HEK293 (cell line): ENCODE measurements at regions not wholly inside any gene's neighbourhood (a gene's known extent, or its start where the extent isn't known, plus 50 kb on each side); places are given as distances from the start of the nearest gene placed in this dataset.

Source experiments
- CTCF ChIP-seq: fragments of 450-650 bp; formaldehyde crosslinking; IDR thresholded peaks from 2 replicates; pipeline ENCODE4 v1.5.1; 2016; ENCODE audit warnings: missing biosample characterization, missing genetic modification characterization
- SP2 ChIP-seq: fragments of 450-650 bp; formaldehyde crosslinking; IDR thresholded peaks from 2 replicates; pipeline ENCODE4 v1.5.1; 2016; ENCODE audit warnings: missing biosample characterization, missing genetic modification characterization
- ZEB2 ChIP-seq: fragments of 450-650 bp; formaldehyde crosslinking; IDR thresholded peaks from 2 replicates; pipeline ENCODE4 v1.5.1; 2016; ENCODE audit warnings: missing biosample characterization, missing genetic modification characterization
- ZNF449 ChIP-seq: fragments of 450-650 bp; formaldehyde crosslinking; IDR thresholded peaks from 2 replicates; pipeline ENCODE4 v1.5.1; 2017; ENCODE audit warnings: missing biosample characterization, mild to moderate bottlenecking, missing genetic modification characterization, moderate library complexity
- TF ChIP-seq, protein P1 (sequence below): sonication (generic); formaldehyde crosslinking; IDR thresholded peaks from 2 replicates; pipeline ENCODE4 v1.8.1; 2022; ENCODE audit warnings: mild to moderate bottlenecking, moderate library complexity, missing genetic modification reagents
- TF ChIP-seq, protein P2 (sequence below): fragments of 450-650 bp; formaldehyde crosslinking; IDR thresholded peaks from 2 replicates; pipeline ENCODE4 v1.5.1; 2016; ENCODE audit warnings: missing biosample characterization, missing genetic modification characterization

DNA sequence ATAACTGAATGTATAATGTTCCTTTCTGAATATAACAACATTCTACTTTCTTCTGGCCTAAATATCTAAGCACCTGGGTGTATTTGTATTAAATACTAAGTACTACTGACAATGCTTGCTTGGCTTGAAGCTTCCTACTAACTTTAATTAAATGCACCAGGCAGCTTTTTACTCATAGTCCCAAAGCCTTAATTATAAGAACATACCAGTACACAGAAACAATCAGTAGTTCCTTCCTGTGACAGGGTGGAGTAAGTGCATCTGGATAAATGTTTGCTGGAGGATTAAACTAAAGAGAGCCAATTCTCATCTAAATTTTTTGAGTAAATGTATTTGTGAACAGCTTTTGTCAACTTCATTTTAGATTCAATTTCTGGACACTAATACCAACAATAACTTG lies 558.6 kb upstream of the SEMA6A start:
- no peak for TF ChIP-seq CTCF
- no peak for TF ChIP-seq SP2 (tag by site-specific recombination)
- TF ChIP-seq, protein P1, sequence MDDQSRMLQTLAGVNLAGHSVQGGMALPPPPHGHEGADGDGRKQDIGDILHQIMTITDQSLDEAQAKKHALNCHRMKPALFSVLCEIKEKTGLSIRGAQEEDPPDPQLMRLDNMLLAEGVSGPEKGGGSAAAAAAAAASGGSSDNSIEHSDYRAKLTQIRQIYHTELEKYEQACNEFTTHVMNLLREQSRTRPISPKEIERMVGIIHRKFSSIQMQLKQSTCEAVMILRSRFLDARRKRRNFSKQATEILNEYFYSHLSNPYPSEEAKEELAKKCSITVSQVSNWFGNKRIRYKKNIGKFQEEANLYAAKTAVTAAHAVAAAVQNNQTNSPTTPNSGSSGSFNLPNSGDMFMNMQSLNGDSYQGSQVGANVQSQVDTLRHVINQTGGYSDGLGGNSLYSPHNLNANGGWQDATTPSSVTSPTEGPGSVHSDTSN, result no peak
- TF ChIP-seq, protein P2, sequence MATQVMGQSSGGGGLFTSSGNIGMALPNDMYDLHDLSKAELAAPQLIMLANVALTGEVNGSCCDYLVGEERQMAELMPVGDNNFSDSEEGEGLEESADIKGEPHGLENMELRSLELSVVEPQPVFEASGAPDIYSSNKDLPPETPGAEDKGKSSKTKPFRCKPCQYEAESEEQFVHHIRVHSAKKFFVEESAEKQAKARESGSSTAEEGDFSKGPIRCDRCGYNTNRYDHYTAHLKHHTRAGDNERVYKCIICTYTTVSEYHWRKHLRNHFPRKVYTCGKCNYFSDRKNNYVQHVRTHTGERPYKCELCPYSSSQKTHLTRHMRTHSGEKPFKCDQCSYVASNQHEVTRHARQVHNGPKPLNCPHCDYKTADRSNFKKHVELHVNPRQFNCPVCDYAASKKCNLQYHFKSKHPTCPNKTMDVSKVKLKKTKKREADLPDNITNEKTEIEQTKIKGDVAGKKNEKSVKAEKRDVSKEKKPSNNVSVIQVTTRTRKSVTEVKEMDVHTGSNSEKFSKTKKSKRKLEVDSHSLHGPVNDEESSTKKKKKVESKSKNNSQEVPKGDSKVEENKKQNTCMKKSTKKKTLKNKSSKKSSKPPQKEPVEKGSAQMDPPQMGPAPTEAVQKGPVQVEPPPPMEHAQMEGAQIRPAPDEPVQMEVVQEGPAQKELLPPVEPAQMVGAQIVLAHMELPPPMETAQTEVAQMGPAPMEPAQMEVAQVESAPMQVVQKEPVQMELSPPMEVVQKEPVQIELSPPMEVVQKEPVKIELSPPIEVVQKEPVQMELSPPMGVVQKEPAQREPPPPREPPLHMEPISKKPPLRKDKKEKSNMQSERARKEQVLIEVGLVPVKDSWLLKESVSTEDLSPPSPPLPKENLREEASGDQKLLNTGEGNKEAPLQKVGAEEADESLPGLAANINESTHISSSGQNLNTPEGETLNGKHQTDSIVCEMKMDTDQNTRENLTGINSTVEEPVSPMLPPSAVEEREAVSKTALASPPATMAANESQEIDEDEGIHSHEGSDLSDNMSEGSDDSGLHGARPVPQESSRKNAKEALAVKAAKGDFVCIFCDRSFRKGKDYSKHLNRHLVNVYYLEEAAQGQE (tag by site-specific recombination), result no peak
- TF ChIP-seq ZEB2, result no peak
- no peak for TF ChIP-seq ZNF449 (tag by site-specific recombination)
